ENCODE measurements at regions not wholly inside any gene's neighbourhood (a gene's known extent, or its start where the extent isn't known, plus 50 kb on each side); places are given as distances from the start of the nearest gene placed in this dataset.
"Not testable (repeated sequence)": the region's sequence is repeated elsewhere in the genome, so short reads cannot be mapped to it uniquely, and the experiment has no call there.

DNA sequence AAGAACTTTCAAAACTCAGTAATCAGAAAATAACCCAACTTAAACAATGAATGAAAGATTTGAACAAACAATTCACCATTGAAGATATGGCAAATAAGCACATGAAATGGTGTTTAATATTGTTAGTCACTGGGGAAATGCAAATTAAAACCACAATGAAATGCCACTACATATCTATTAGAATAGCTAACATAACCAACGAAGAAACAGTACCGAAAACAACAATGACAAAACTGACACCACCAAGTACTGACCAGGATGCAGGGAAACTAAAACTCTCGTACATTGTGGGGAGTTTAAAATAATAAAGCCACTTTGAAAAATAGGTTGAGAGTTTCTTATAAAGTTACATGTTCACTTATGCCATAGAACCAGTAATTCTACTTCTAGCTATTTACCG is 69.1 kb downstream of the KBTBD8 start (continued):
- TF ChIP-seq HIVEP1 (CRISPR knock-in tag; IDR thresholded peaks at IDR 0.05): no peak
- no peak for TF ChIP-seq NR2C2 (CRISPR knock-in tag; IDR thresholded peaks at IDR 0.05)
- TF ChIP-seq NR2C2 (tag; IDR thresholded peaks at IDR 0.05): no peak

GRCh38 chr3:67072640-67073039 is 74.5 kb downstream of the KBTBD8 start:
- DNase-seq (ENCODE audit: extremely low read depth in 1 of 4, low spot score in 3 of 4); H3K4me1 ChIP-seq (replicated peaks in 1 of 2; ENCODE audit: control insufficient read depth in 2 of 2, insufficient read depth in 2 of 2, low read length in 2 of 2); H4K20me1 ChIP-seq (replicated peaks; ENCODE audit: control insufficient read depth, insufficient read depth, low read length); H2AFZ ChIP-seq (ENCODE audit: low read depth, low read length); FAIRE-seq; H3K4me2 ChIP-seq (ENCODE audit: insufficient read depth, low read length); BruUV-seq (replicated peaks); POLR2A ChIA-PET; H3K36me3 ChIP-seq (ENCODE audit: control insufficient read depth, insufficient read depth, low read length); in situ Hi-C loops (cut with MboI); H3K9me1 ChIP-seq (ENCODE audit: control insufficient read depth, insufficient read depth, low read length); ATAC-seq; H3K27ac ChIP-seq (ENCODE audit: extremely low read depth, low read depth, low read length); H3K27me3 ChIP-seq (ENCODE audit: control insufficient read depth in 2 of 2, insufficient read depth in 2 of 2, low read length in 2 of 2); H3K79me2 ChIP-seq (ENCODE audit: control insufficient read depth, insufficient read depth, low read length); H3K9me3 ChIP-seq (replicated peaks; ENCODE audit: control insufficient read depth, insufficient read depth, low read depth, low read length); intact Hi-C loops (cut with micrococcal nuclease); CTCF ChIA-PET (ENCODE audit: low intra/inter-chr PET ratio); H3K4me3 ChIP-seq; H3K9ac ChIP-seq (ENCODE audit: insufficient read depth in 1 of 2, low read depth in 2 of 2, low read length in 2 of 2): not testable (repeated sequence)
- TF ChIP-seq ZNF146 (CRISPR knock-in tag; IDR thresholded peaks at IDR 0.05; ENCODE audit: unreplicated experiment): peak; percentile 82
- peak; percentile 62 for TF ChIP-seq RBM25 (IDR thresholded peaks at IDR 0.05; ENCODE audit: low read depth, low read length, severe bottlenecking)
- 6% methylated on average over 2 of the region's 2 CpGs for WGBS (ENCODE audit: insufficient coverage, low coverage, missing lambda C conversion rate)

DNA sequence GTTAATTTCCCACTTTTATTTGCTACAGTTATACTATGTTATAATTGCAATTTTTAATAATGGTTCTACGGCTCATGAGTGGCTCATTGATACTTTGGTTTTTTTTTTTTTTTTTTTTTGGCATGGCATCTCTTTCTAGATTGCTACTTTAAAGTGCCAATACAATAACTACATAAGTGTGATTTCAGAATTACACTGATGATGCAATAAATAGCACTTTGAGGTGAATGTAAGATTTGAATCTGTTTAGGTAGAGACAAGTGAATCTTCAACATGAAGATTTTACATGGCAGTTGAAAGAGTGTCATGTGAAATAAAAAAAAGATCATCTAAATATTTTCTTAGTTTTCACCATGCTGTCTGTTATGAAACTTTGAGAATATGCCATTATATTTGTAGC is 75.7 kb downstream of the KBTBD8 start:
- H3K36me3 ChIP-seq (ENCODE audit: control insufficient read depth, insufficient read depth, low read length): no peaks in the 10 kb centered on the region
- in situ Hi-C loops (cut with MboI) (no loop called here), intact Hi-C loops (cut with micrococcal nuclease) (no loop called here)
- DNase-seq (ENCODE audit: extremely low read depth in 1 of 4, low spot score in 3 of 4): no peak
- H3K4me1 ChIP-seq (replicated peaks in 1 of 2; ENCODE audit: control insufficient read depth in 2 of 2, insufficient read depth in 2 of 2, low read length in 2 of 2): no peaks in the 10 kb centered on the region
- ChIA-PET POLR2A (no interaction called here), CTCF (ENCODE audit: low intra/inter-chr PET ratio) (no interaction called here)
- WGBS (ENCODE audit: insufficient coverage, low coverage, missing lambda C conversion rate): 0% methylated on average over 1 of the region's 1 CpG
- peak; percentile 45; the same call in 1 of the 2 replicates for TF ChIP-seq ATF3 (IDR thresholded peaks at IDR 0.05)
- TF ChIP-seq ATF3 (CRISPR knock-in tag; conservative IDR thresholded peaks at IDR 0.05): no peak
- TF ChIP-seq CEBPG (CRISPR knock-in tag; IDR thresholded peaks at IDR 0.05): no peak
- TF ChIP-seq CEBPG (tag; conservative IDR thresholded peaks at IDR 0.05 in 1 of 2, IDR thresholded peaks at IDR 0.05 in 1 of 2): peak; percentile 24 to 63; a peak in 1 of 4 replicates
- TF ChIP-seq RBM15 (IDR thresholded peaks at IDR 0.05; ENCODE audit: insufficient read depth, low read length): no peak
- H2AFZ ChIP-seq (ENCODE audit: low read depth, low read length): no peak overlapping the region
- BruUV-seq (replicated peaks): no TSS peak
- no peaks in the 10 kb centered on the region for H3K27me3 ChIP-seq (ENCODE audit: control insufficient read depth in 2 of 2, insufficient read depth in 2 of 2, low read length in 2 of 2)
- no peaks in the 10 kb centered on the region for H3K9me1 ChIP-seq (ENCODE audit: control insufficient read depth, insufficient read depth, low read length)
- no peaks in the 10 kb centered on the region for H4K20me1 ChIP-seq (replicated peaks; ENCODE audit: control insufficient read depth, insufficient read depth, low read length)
- no peak overlapping the region for H3K4me2 ChIP-seq (ENCODE audit: insufficient read depth, low read length)
- FAIRE-seq: no peak
- no peaks in the 10 kb centered on the region for H3K79me2 ChIP-seq (ENCODE audit: control insufficient read depth, insufficient read depth, low read length)
- ATAC-seq: no peak
- no peak overlapping the region for H3K9ac ChIP-seq (ENCODE audit: insufficient read depth in 1 of 2, low read depth in 2 of 2, low read length in 2 of 2)
- H3K27ac ChIP-seq (ENCODE audit: extremely low read depth, low read depth, low read length): no peak overlapping the region
- no peaks in the 10 kb centered on the region for H3K9me3 ChIP-seq (replicated peaks; ENCODE audit: control insufficient read depth, insufficient read depth, low read depth, low read length)
- no peak overlapping the region for H3K4me3 ChIP-seq
